ENCODE measurements at regions not wholly inside any gene's neighbourhood (a gene's known extent, or its start where the extent isn't known, plus 50 kb on each side); places are given as distances from the start of the nearest gene placed in this dataset.

DNA sequence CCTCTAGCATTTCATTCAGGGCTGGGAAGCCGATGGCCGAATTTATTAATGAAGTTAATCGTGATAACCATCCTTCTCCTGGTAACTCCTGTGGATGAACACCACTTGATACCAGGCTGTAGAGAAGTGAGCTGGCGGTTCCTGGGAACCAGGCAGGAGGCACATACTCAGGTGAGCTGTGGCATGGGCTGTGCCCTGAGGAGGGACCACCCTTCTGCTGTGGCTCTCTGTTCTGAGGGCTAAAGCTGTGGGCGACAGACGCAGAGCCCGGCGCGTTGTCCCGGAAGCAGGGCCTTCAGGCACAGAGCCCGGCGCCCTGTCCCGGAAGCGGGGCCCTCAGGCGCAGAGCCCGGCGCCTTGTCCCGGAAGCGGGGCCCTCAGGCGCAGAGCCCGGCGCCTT, 462.3 kb upstream of the SALL3 start:
- H2AFZ ChIP-seq (ENCODE audit: low read length): no peak overlapping the region
- BruUV-seq (replicated peaks): no TSS peak
- FAIRE-seq: no peak
- no peak for ATAC-seq
- no peak for TF ChIP-seq NFE2 (CRISPR knock-in tag; IDR thresholded peaks at IDR 0.05)
- no peak for TF ChIP-seq STAG1 (CRISPR knock-in tag; IDR thresholded peaks at IDR 0.05)
- no peak for TF ChIP-seq HNF4A (CRISPR knock-in tag; IDR thresholded peaks at IDR 0.05)
- TF ChIP-seq ZNF382 (CRISPR knock-in tag; IDR thresholded peaks at IDR 0.05; ENCODE audit: borderline replicate concordance): no peak
- no peak for TF ChIP-seq MAFF (IDR thresholded peaks at IDR 0.05; ENCODE audit: low read depth, low read length)
- TF ChIP-seq ZNF20 (CRISPR knock-in tag; IDR thresholded peaks at IDR 0.05): no peak
- TF ChIP-seq KLF16 (CRISPR knock-in tag; IDR thresholded peaks at IDR 0.05): no peak
- TF ChIP-seq, protein P1, sequence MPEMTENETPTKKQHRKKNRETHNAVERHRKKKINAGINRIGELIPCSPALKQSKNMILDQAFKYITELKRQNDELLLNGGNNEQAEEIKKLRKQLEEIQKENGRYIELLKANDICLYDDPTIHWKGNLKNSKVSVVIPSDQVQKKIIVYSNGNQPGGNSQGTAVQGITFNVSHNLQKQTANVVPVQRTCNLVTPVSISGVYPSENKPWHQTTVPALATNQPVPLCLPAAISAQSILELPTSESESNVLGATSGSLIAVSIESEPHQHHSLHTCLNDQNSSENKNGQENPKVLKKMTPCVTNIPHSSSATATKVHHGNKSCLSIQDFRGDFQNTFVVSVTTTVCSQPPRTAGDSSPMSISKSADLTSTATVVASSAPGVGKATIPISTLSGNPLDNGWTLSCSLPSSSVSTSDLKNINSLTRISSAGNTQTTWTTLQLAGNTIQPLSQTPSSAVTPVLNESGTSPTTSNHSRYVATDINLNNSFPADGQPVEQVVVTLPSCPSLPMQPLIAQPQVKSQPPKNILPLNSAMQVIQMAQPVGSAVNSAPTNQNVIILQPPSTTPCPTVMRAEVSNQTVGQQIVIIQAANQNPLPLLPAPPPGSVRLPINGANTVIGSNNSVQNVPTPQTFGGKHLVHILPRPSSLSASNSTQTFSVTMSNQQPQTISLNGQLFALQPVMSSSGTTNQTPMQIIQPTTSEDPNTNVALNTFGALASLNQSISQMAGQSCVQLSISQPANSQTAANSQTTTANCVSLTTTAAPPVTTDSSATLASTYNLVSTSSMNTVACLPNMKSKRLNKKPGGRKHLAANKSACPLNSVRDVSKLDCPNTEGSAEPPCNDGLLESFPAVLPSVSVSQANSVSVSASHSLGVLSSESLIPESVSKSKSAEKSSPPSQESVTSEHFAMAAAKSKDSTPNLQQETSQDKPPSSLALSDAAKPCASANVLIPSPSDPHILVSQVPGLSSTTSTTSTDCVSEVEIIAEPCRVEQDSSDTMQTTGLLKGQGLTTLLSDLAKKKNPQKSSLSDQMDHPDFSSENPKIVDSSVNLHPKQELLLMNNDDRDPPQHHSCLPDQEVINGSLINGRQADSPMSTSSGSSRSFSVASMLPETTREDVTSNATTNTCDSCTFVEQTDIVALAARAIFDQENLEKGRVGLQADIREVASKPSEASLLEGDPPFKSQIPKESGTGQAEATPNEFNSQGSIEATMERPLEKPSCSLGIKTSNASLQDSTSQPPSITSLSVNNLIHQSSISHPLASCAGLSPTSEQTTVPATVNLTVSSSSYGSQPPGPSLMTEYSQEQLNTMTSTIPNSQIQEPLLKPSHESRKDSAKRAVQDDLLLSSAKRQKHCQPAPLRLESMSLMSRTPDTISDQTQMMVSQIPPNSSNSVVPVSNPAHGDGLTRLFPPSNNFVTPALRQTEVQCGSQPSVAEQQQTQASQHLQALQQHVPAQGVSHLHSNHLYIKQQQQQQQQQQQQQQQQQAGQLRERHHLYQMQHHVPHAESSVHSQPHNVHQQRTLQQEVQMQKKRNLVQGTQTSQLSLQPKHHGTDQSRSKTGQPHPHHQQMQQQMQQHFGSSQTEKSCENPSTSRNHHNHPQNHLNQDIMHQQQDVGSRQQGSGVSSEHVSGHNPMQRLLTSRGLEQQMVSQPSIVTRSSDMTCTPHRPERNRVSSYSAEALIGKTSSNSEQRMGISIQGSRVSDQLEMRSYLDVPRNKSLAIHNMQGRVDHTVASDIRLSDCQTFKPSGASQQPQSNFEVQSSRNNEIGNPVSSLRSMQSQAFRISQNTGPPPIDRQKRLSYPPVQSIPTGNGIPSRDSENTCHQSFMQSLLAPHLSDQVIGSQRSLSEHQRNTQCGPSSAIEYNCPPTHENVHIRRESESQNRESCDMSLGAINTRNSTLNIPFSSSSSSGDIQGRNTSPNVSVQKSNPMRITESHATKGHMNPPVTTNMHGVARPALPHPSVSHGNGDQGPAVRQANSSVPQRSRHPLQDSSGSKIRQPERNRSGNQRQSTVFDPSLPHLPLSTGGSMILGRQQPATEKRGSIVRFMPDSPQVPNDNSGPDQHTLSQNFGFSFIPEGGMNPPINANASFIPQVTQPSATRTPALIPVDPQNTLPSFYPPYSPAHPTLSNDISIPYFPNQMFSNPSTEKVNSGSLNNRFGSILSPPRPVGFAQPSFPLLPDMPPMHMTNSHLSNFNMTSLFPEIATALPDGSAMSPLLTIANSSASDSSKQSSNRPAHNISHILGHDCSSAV (CRISPR knock-in tag; IDR thresholded peaks at IDR 0.05; ENCODE audit: borderline replicate concordance): no peak
- H4K20me1 ChIP-seq (ENCODE audit: insufficient read depth, low read length): no peaks in the 10 kb centered on the region
- POLR2A ChIA-PET: no interaction called here
- no peaks in the 10 kb centered on the region for H3K79me2 ChIP-seq (ENCODE audit: insufficient read depth, low read length)
- no peaks in the 10 kb centered on the region for H3K36me3 ChIP-seq (replicated peaks in 1 of 2; ENCODE audit: control insufficient read depth in 1 of 2, insufficient read depth in 2 of 2, low read length in 2 of 2)
- H3K27me3 ChIP-seq (ENCODE audit: control insufficient read depth in 1 of 2, insufficient read depth in 2 of 2, low read length in 2 of 2): peaks cover 3 to 11% of the 10 kb centered on the region in 2 experiments; a peak in 3 of 5 replicates
- no peak overlapping the region for H3K9ac ChIP-seq (ENCODE audit: insufficient read depth, low read depth, low read length)
- H3K4me2 ChIP-seq (ENCODE audit: low read depth, low read length): no peak overlapping the region
- H3K4me3 ChIP-seq (replicated peaks in 1 of 3; ENCODE audit: insufficient read depth in 1 of 3, low read depth in 2 of 3, low read length in 3 of 3): no peak overlapping the region
- WGBS (ENCODE audit: low lambda C conversion rate): 7% methylated on average over 3 of the region's 22 CpGs
- in situ Hi-C loops (cut with HindIII; ENCODE audit: extremely low pct_ligation_motif_present, low pct_unique_long_range_greater_than_20kb): no loop called here
- CTCF ChIA-PET (ENCODE audit: low intra/inter-chr PET ratio, low total read pairs): no interaction called here
- H3K9me3 ChIP-seq (ENCODE audit: low read length): no peaks in the 10 kb centered on the region
- H3K27ac ChIP-seq (ENCODE audit: extremely low read length, insufficient read depth, low read length): no peak overlapping the region
- DNase-seq (ENCODE audit: low spot score): no peak
- intact Hi-C loops (cut with micrococcal nuclease; ENCODE audit: unreplicated experiment): no loop called here
- no peaks in the 10 kb centered on the region for H3K4me1 ChIP-seq (ENCODE audit: insufficient read depth, low read length)

All from HepG2 (cell line).